Progenitor cell of endocrine pancreas (in vitro differentiated cells): ENCODE measurements at regions not wholly inside any gene's neighbourhood (a gene's known extent, or its start where the extent isn't known, plus 50 kb on each side); places are given as distances from the start of the nearest gene placed in this dataset.

Experiments
- DNase-seq: peaks from one replicate; pipeline ENCODE4 v3.0.0; 2021; ENCODE audit warnings: low spot score; ENCODE audit not compliant: unreplicated experiment
- H3K27ac Mint-ChIP-seq: 2 replicates; pipeline ENCODE4 v1.8.0; 2021; ENCODE audit warnings: mild to moderate bottlenecking, moderate library complexity, mixed read lengths
- H3K27me3 Mint-ChIP-seq: 2 replicates; pipeline ENCODE4 v1.8.0; 2021; ENCODE audit warnings: mixed read lengths
- H3K36me3 Mint-ChIP-seq: 2 replicates; pipeline ENCODE4 v1.8.0; 2022; ENCODE audit warnings: mixed read lengths; ENCODE audit not compliant: insufficient read depth
- H3K4me1 Mint-ChIP-seq: 2 replicates; pipeline ENCODE4 v1.8.0; 2021; ENCODE audit warnings: low read depth, mixed read lengths
- H3K4me3 Mint-ChIP-seq: 2 replicates; pipeline ENCODE4 v1.8.0; 2021; ENCODE audit warnings: low read depth, mild to moderate bottlenecking, moderate library complexity, mixed read lengths
- H3K9me3 Mint-ChIP-seq: 2 replicates; pipeline ENCODE4 v1.8.0; 2021; ENCODE audit warnings: low read depth, mixed read lengths
- TF ChIP-seq, protein P1 (sequence below): fragments of 200-600 bp; sonication (generic); IDR thresholded peaks from one replicate; pipeline ENCODE4 v1.5.0; 2021; ENCODE audit warnings: antibody characterized with exemption, mild to moderate bottlenecking; ENCODE audit not compliant: unreplicated experiment

DNA sequence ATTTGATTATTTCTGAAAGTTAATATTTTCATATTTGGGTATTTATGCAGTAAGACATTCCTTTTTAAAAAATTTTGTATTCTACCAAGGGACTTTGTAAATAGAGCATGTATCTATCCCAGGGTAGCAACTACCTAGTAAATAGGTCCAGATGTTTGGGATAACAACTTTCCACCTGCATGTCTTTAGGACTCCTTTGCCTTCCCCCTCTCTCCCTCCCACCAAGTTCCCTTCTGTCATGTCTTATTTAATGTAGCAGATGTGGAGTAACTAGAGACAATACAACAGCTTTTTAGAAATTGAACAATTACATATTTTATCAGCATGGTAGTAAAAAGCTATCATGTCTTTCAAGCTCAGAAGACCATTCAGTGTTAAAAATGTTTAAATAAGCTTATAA is 821.0 kb downstream of the C4orf33 start:
- H3K36me3 Mint-ChIP-seq = no peaks in the 10 kb centered on the region
- no peak overlapping the region for H3K27ac Mint-ChIP-seq
- H3K4me1 Mint-ChIP-seq = no peaks in the 10 kb centered on the region
- no peak for DNase-seq
- no peaks in the 10 kb centered on the region for H3K27me3 Mint-ChIP-seq
- no peak overlapping the region for H3K4me3 Mint-ChIP-seq
- TF ChIP-seq, protein P1, sequence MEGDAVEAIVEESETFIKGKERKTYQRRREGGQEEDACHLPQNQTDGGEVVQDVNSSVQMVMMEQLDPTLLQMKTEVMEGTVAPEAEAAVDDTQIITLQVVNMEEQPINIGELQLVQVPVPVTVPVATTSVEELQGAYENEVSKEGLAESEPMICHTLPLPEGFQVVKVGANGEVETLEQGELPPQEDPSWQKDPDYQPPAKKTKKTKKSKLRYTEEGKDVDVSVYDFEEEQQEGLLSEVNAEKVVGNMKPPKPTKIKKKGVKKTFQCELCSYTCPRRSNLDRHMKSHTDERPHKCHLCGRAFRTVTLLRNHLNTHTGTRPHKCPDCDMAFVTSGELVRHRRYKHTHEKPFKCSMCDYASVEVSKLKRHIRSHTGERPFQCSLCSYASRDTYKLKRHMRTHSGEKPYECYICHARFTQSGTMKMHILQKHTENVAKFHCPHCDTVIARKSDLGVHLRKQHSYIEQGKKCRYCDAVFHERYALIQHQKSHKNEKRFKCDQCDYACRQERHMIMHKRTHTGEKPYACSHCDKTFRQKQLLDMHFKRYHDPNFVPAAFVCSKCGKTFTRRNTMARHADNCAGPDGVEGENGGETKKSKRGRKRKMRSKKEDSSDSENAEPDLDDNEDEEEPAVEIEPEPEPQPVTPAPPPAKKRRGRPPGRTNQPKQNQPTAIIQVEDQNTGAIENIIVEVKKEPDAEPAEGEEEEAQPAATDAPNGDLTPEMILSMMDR = no peak
- no peaks in the 10 kb centered on the region for H3K9me3 Mint-ChIP-seq

- Mint-ChIP-seq H3K4me3 (no peak overlapping the region), H3K4me1 (no peaks in the 10 kb centered on the region), H3K36me3 (no peaks in the 10 kb centered on the region), H3K27me3 (no peaks in the 10 kb centered on the region), H3K9me3 (no peaks in the 10 kb centered on the region), H3K27ac (no peak overlapping the region)
- TF ChIP-seq, protein P1 = no peak
- DNase-seq = no peak
Measured at GRCh38 chr4:129917651-129918050, 821.7 kb downstream of the C4orf33 start.

- Mint-ChIP-seq H3K36me3 (no peaks in the 10 kb centered on the region), H3K9me3 (no peaks in the 10 kb centered on the region), H3K27me3 (no peaks in the 10 kb centered on the region), H3K4me3 (no peak overlapping the region), H3K4me1 (peaks cover 2% of the 10 kb centered on the region), H3K27ac (no peak overlapping the region)
- no peak for DNase-seq
- TF ChIP-seq, protein P1 = peak; percentile 11
Measured at GRCh38 chr4:129926936-129927335, 831.0 kb downstream of the C4orf33 start.

- Mint-ChIP-seq H3K4me1 (peaks cover under 1% of the 10 kb centered on the region), H3K36me3 (no peaks in the 10 kb centered on the region), H3K4me3 (no peak overlapping the region), H3K27me3 (no peaks in the 10 kb centered on the region), H3K9me3 (no peaks in the 10 kb centered on the region), H3K27ac (no peak overlapping the region)
- DNase-seq = no peak
- TF ChIP-seq, protein P1 = peak; percentile 47
Measured at GRCh38 chr4:129929052-129929451, 833.1 kb downstream of the C4orf33 start.

GRCh38 chr4:129929984-129930383 is 834.0 kb downstream of the C4orf33 start:
- no peak overlapping the region for H3K27ac Mint-ChIP-seq
- no peak overlapping the region for H3K4me3 Mint-ChIP-seq
- no peak for DNase-seq

More at GRCh38 chr4:129929984-129930383, 834.0 kb downstream of the C4orf33 start:
- Mint-ChIP-seq H3K27me3 (no peaks in the 10 kb centered on the region), H3K4me1 (no peaks in the 10 kb centered on the region), H3K36me3 (no peaks in the 10 kb centered on the region), H3K9me3 (no peaks in the 10 kb centered on the region)
- TF ChIP-seq, protein P1 = no peak
